ENCODE measurements at regions not wholly inside any gene's neighbourhood (a gene's known extent, or its start where the extent isn't known, plus 50 kb on each side); places are given as distances from the start of the nearest gene placed in this dataset.

DNA sequence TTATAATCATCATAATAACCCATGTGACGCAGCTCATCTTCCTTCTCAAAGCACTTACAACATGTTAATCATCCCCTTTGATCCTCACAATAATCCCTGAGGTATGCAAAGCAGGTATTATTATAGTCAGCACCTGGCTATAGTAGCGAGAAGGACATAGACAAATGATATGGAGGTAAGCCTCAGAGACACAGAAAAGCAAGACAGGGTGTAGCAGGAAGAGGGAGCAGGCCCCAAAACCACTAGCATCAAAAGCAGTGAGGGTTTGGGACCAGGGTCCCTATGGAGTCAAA, 139.2 kb upstream of the SLC30A5 start:
- H3K9me3 ChIP-seq (ENCODE audit: control insufficient read depth in 1 of 2, insufficient read depth in 1 of 2, low read depth in 1 of 2, low read length in 2 of 2) = no peaks in the 10 kb centered on the region
- no peaks in the 10 kb centered on the region for H3K4me1 ChIP-seq (ENCODE audit: control insufficient read depth in 1 of 2, insufficient read depth in 2 of 2, low read length in 2 of 2)
- H3K27ac ChIP-seq (ENCODE audit: low read depth, low read length) = no peak overlapping the region
- no peaks in the 10 kb centered on the region for H3K9me2 ChIP-seq (ENCODE audit: insufficient read depth)
- peaks cover 7% of the 10 kb centered on the region; the same call in 1 of the 2 replicates for H3K27me3 ChIP-seq (ENCODE audit: insufficient read depth, low read length)
- RAD21 ChIA-PET (ENCODE audit: low non-redundant PET in 1 of 2, low total read pairs in 2 of 2, uncharacterized antibody in 2 of 2, unreplicated experiment in 2 of 2) = no interaction called here
- POLR2A ChIA-PET = no interaction called here
- DNase-seq (ENCODE audit: low read depth, low spot score) = no peak
- ATAC-seq = no peak
- no peaks in the 10 kb centered on the region for H3K36me3 ChIP-seq (ENCODE audit: control insufficient read depth in 1 of 2, insufficient read depth in 2 of 2, low read length in 2 of 2)
- H4K20me1 ChIP-seq (ENCODE audit: insufficient read depth) = no peaks in the 10 kb centered on the region
- H2AFZ ChIP-seq (ENCODE audit: low read depth, low read length, poor library complexity, severe bottlenecking) = no peak overlapping the region
- H3K9ac ChIP-seq (ENCODE audit: low read length) = no peak overlapping the region
- TF ChIP-seq YY1 (IDR thresholded peaks at IDR 0.05; ENCODE audit: extremely low read depth, insufficient replicate concordance, low read depth, low read length) (no peak), JUND (IDR thresholded peaks at IDR 0.05) (no peak), FOSL1 (IDR thresholded peaks at IDR 0.05; ENCODE audit: low read depth) (no peak), RAD21 (IDR thresholded peaks at IDR 0.05; ENCODE audit: low read depth) (no peak), EGR1 (IDR thresholded peaks at IDR 0.05; ENCODE audit: low read depth) (no peak), ZNF274 (IDR thresholded peaks at IDR 0.05; ENCODE audit: low read depth, low read length) (no peak), SP1 (IDR thresholded peaks at IDR 0.05; ENCODE audit: low read depth) (no peak), SRF (IDR thresholded peaks at IDR 0.05; ENCODE audit: low read depth) (no peak), CBX3 (IDR thresholded peaks at IDR 0.05; ENCODE audit: low read depth) (no peak), ZFX (IDR thresholded peaks at IDR 0.05) (no peak), SIN3A (IDR thresholded peaks at IDR 0.05; ENCODE audit: low read depth) (no peak), MAX (IDR thresholded peaks at IDR 0.05) (no peak), ELF1 (IDR thresholded peaks at IDR 0.05; ENCODE audit: borderline replicate concordance, low read depth) (no peak), POLR2A (IDR thresholded peaks at IDR 0.05; ENCODE audit: borderline replicate concordance, extremely low read depth, insufficient read depth, insufficient read length) (no peak), POLR2AphosphoS5 (IDR thresholded peaks at IDR 0.05; ENCODE audit: low read depth, low read length) (no peak)
- TF ChIP-seq, protein P1, sequence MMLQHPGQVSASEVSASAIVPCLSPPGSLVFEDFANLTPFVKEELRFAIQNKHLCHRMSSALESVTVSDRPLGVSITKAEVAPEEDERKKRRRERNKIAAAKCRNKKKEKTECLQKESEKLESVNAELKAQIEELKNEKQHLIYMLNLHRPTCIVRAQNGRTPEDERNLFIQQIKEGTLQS (IDR thresholded peaks at IDR 0.05) = no peak
- TF ChIP-seq, protein P2, sequence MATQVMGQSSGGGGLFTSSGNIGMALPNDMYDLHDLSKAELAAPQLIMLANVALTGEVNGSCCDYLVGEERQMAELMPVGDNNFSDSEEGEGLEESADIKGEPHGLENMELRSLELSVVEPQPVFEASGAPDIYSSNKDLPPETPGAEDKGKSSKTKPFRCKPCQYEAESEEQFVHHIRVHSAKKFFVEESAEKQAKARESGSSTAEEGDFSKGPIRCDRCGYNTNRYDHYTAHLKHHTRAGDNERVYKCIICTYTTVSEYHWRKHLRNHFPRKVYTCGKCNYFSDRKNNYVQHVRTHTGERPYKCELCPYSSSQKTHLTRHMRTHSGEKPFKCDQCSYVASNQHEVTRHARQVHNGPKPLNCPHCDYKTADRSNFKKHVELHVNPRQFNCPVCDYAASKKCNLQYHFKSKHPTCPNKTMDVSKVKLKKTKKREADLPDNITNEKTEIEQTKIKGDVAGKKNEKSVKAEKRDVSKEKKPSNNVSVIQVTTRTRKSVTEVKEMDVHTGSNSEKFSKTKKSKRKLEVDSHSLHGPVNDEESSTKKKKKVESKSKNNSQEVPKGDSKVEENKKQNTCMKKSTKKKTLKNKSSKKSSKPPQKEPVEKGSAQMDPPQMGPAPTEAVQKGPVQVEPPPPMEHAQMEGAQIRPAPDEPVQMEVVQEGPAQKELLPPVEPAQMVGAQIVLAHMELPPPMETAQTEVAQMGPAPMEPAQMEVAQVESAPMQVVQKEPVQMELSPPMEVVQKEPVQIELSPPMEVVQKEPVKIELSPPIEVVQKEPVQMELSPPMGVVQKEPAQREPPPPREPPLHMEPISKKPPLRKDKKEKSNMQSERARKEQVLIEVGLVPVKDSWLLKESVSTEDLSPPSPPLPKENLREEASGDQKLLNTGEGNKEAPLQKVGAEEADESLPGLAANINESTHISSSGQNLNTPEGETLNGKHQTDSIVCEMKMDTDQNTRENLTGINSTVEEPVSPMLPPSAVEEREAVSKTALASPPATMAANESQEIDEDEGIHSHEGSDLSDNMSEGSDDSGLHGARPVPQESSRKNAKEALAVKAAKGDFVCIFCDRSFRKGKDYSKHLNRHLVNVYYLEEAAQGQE (IDR thresholded peaks at IDR 0.05; ENCODE audit: low read depth) = no peak
- TF ChIP-seq, protein P3, sequence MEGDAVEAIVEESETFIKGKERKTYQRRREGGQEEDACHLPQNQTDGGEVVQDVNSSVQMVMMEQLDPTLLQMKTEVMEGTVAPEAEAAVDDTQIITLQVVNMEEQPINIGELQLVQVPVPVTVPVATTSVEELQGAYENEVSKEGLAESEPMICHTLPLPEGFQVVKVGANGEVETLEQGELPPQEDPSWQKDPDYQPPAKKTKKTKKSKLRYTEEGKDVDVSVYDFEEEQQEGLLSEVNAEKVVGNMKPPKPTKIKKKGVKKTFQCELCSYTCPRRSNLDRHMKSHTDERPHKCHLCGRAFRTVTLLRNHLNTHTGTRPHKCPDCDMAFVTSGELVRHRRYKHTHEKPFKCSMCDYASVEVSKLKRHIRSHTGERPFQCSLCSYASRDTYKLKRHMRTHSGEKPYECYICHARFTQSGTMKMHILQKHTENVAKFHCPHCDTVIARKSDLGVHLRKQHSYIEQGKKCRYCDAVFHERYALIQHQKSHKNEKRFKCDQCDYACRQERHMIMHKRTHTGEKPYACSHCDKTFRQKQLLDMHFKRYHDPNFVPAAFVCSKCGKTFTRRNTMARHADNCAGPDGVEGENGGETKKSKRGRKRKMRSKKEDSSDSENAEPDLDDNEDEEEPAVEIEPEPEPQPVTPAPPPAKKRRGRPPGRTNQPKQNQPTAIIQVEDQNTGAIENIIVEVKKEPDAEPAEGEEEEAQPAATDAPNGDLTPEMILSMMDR (IDR thresholded peaks at IDR 0.05 in 2 of 3, conservative IDR thresholded peaks at IDR 0.05 in 1 of 3; ENCODE audit: borderline replicate concordance in 1 of 3, insufficient read depth in 1 of 3, low read depth in 2 of 3, low read length in 2 of 3) = no peak
- H3K79me2 ChIP-seq (ENCODE audit: insufficient read depth, low read length) = no peaks in the 10 kb centered on the region
- no peak overlapping the region for H3K4me2 ChIP-seq (ENCODE audit: low read length)
- no peak overlapping the region for H3K4me3 ChIP-seq (replicated peaks in 1 of 2; ENCODE audit: low read depth in 1 of 2, low read length in 2 of 2)
- CTCF ChIA-PET = no interaction called here
- intact Hi-C loops (cut with micrococcal nuclease) = no loop called here
- BruUV-seq (replicated peaks) = no TSS peak

Measured in HCT116 (cell line).